RPMI8226 (cell line): ENCODE measurements at regions not wholly inside any gene's neighbourhood (a gene's known extent, or its start where the extent isn't known, plus 50 kb on each side); places are given as distances from the start of the nearest gene placed in this dataset.

ENCODE experiments used
- DNase-seq: peaks from one replicate; pipeline ENCODE4 v3.0.0-alpha.2; 2015

DNA sequence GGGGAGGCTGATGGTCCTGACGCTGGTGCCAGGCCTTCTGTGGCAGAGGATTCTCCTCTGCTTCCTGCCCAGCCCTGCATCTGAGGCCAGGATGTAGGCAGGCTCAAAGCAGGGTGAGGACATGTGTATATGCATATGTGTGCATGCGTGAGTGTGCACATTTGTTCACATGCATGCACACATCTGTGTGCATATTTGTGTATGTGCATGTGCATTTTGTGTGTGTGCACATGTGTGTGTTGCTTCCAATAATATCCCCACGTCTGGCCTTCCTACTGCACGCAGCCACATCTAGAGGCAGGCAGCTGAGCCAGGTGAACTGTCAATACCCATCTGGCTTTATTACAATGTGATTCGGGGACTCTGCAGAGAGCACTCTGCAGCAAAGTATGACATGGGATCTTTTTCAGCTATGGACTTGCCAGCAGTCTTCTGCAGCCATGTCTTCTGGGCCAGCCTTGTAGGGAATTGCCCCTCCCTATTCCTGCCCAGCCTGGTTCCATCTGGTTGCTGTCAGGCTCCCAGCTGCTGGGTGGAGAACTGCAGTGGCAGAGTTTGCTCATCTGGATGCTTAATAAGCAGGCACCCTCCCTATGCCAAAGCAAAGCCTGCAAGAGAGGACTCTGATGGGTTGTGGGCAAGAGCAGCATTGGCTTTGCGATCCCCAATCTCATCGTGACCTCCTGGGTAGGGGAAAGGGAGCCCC, 140.7 kb downstream of the PFKFB3 start:
- DNase-seq: no peak

DNA sequence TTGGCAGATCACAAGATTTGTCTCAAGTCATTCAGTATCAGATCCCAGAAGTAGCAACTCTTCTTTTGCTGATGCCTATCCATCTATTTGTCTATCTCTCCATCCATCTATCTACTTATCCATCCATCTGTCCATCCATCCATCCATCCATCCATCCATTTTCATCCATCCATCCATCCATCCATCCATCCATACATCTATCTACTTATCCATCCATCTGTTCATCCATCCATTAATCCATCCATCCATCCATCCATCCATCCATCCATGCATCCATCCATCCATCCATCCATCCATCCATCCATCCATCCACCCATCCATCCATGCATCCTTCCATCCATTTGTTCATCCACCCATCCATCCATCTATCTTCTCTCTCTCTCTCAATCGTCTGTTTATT, 142.7 kb downstream of the PFKFB3 start:
- no peak for DNase-seq

GRCh38 chr10:6346631-6347030, 143.9 kb downstream of the PFKFB3 start:
- no peak for DNase-seq

GRCh38 chr10:6347391-6347951, 144.7 kb downstream of the PFKFB3 start:
- peak; percentile 80 for DNase-seq

DNA sequence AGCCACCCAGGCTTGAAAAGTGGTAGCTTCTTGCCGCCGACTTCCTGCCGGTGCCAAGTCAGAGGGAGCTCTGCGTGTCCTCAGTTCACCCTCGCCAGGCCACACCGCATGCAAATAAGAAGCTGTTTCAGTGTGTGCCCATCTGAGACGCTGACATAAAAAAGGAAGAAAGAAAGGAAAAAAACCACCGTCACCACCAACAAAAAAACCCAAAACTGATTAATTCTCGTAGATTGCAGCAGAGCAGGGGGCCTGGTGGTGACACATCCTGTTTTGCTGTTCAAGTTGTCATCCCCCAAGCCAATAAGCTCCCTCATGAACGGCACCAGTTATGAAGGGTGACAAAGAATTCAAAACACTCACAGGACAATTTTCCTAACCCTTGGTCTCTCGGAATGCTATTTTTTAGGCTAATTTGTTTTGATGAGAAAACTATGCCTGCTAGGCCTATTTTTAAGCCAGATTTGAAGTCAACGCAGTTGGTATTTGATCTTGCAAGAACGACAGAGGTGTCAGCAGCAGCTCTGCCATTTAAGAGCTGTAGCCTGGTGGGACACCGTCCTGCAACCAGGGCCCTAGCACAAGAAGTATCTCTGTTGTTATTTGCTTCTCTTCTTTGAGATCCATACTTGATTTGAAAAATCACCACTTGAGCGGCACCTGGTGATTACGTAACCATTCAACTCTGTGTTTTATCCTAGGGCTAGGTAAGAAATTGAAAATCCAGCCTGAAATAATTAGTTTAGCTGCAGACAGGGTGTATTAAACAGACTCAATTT, 145.6 kb downstream of the PFKFB3 start:
- peak; percentile 92 for DNase-seq

- DNase-seq: no peak
Measured at GRCh38 chr10:6349846-6350535, 147.3 kb downstream of the PFKFB3 start.

- no peak for DNase-seq
Measured at GRCh38 chr10:6350609-6351008, 147.9 kb downstream of the PFKFB3 start.

- no peak for DNase-seq
Measured at GRCh38 chr10:6351495-6351894, 148.8 kb downstream of the PFKFB3 start.

GRCh38 chr10:6353526-6353925, 150.8 kb downstream of the PFKFB3 start:
- no peak for DNase-seq

- DNase-seq: no peak
Measured at GRCh38 chr10:6354168-6354772, 151.5 kb downstream of the PFKFB3 start.

DNA sequence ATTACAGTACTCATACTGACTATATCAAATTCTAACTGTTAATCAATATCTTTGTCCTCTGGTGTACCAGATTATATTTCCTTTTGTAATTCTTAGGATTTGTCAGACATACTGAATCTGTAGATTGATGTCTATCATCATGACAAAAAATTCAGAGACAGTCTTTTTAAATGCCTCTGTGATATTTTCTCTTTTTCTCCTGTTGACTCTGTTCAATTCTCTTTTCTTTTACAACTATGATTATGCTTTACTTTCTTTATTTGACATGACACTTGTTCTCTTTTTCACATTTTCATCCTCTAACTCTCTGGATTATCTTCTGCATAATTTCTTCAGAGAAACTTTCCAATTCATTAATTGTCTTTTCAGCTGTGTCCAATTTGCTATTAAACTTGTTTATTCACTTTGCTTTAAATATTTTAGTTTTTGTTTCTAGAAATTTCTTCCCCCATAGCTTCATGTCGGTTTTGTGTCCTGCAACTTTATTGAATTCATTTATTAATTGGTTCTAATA, 153.6 kb downstream of the PFKFB3 start:
- no peak for DNase-seq

DNA sequence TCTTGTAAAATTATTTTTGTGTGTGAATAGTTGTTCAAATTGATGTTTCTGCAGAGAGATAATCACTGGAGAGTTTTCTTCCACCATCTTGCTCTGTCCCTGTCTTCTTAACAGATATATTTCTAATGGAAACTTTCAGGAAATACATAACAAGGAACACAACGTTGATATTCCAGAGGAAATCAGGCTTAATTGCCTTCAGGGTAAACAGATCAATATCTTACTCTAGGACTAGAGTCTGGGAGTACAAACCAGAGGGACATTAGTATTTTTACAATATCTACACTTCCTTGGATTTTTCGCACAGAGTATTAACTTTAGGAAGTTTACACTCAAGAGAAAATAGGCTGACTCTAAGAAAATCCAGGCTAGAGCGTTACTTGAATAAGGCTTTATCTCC, 159.1 kb downstream of the PFKFB3 start:
- no peak for DNase-seq

GRCh38 chr10:6362879-6363278, 160.1 kb downstream of the PFKFB3 start:
- no peak for DNase-seq

DNA sequence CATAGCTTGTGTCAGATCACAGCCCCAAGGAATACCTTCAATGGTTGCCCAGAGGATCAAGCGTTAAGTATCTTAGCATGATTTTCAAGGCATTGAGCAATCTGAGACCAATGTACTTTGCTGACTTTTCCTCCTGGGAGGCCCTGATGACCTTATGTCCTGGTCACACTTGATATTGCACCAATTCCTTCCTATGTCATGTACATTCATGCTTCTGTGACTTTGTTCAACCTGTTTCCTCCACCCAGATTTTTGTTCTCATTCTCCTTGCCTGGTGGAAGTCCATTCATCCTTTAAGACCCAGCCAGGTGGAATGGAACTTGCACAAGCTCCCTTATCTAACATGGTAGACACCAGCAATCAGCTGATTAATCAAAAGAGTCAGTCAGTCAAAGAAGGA, 160.8 kb downstream of the PFKFB3 start:
- no peak for DNase-seq

DNA sequence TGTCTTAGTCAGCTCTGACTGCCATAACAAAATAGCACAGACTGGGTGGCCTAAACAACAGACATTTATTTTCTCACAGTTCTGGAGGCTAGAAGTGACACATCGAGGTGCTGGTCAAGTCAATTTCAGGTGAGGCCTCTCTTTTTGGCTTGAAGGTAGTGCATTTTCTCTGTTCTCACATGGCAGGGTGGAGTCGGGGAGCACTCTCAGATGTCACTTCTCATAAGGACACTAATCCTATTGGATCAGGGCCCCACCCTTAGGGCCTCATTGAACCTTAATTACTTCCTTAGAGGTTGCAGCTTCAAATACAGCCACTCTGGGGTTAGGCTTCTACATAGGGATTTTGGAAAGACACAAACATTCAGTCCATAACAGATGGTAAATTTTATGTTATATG, 161.6 kb downstream of the PFKFB3 start:
- DNase-seq: no peak

- no peak for DNase-seq
Measured at GRCh38 chr10:6364893-6365292, 162.2 kb downstream of the PFKFB3 start.

GRCh38 chr10:6365384-6365783, 162.7 kb downstream of the PFKFB3 start:
- DNase-seq: no peak
